NT2/D1 (cell line): ENCODE measurements at regions not wholly inside any gene's neighbourhood (a gene's known extent, or its start where the extent isn't known, plus 50 kb on each side); places are given as distances from the start of the nearest gene placed in this dataset.
"Not testable (repeated sequence)": the region's sequence is repeated elsewhere in the genome, so short reads cannot be mapped to it uniquely, and the experiment has no call there.

Experiments used
- DNase-seq: peaks from one replicate; pipeline ENCODE4 v3.0.0-alpha.2; 2011; ENCODE audit warnings: low read depth, low spot score
- H3K27me3 ChIP-seq: 2 replicates; pipeline ENCODE4 v1.6.0; 2011; ENCODE audit warnings: mild to moderate bottlenecking; ENCODE audit not compliant: insufficient read length, insufficient read depth
- H3K36me3 ChIP-seq: 2 replicates; pipeline ENCODE4 v1.6.1; 2011; ENCODE audit warnings: mild to moderate bottlenecking, low read length, mixed read lengths; ENCODE audit not compliant: insufficient read depth, insufficient read length
- H3K4me1 ChIP-seq: 2 replicates; pipeline ENCODE4 v1.5.1; 2011; ENCODE audit not compliant: insufficient read depth, insufficient read length
- H3K4me3 ChIP-seq: 2 replicates; pipeline ENCODE4 v1.5.1; 2011; ENCODE audit warnings: low read depth; ENCODE audit not compliant: insufficient read length
- H3K9ac ChIP-seq: 2 replicates; pipeline ENCODE4 v1.6.0; 2011; ENCODE audit warnings: low read depth; ENCODE audit not compliant: insufficient read length
- H3K9me3 ChIP-seq: 2 replicates; pipeline ENCODE4 v1.5.1; 2011; ENCODE audit warnings: mild to moderate bottlenecking, low read length; ENCODE audit not compliant: insufficient read depth
- SUZ12 ChIP-seq: IDR thresholded peaks from 2 replicates; pipeline ENCODE4 v1.6.1; 2011; ENCODE audit not compliant: insufficient read length, insufficient read depth; ENCODE audit errors: extremely low read depth
- YY1 ChIP-seq: IDR thresholded peaks from 2 replicates; pipeline ENCODE4 v1.6.1; 2011; ENCODE audit not compliant: insufficient read length, insufficient read depth
- ZNF274 ChIP-seq: IDR thresholded peaks from 2 replicates; pipeline ENCODE4 v1.6.1; 2011; ENCODE audit warnings: mild to moderate bottlenecking, low read depth, low read length

- no peak overlapping the region for H3K4me3 ChIP-seq
- H3K4me1 ChIP-seq, result peaks cover 2% of the 10 kb centered on the region
- no peaks in the 10 kb centered on the region for H3K9me3 ChIP-seq
- DNase-seq, result no peak
- no peaks in the 10 kb centered on the region for H3K27me3 ChIP-seq
- H3K9ac ChIP-seq, result no peak overlapping the region
- no peaks in the 10 kb centered on the region for H3K36me3 ChIP-seq
- no peak for TF ChIP-seq ZNF274
- no peak for TF ChIP-seq SUZ12
- TF ChIP-seq YY1, result no peak
These were observed 188.9 kb downstream of the ASMT start for GRCh38 chrX:1803741-1804140.

DNA sequence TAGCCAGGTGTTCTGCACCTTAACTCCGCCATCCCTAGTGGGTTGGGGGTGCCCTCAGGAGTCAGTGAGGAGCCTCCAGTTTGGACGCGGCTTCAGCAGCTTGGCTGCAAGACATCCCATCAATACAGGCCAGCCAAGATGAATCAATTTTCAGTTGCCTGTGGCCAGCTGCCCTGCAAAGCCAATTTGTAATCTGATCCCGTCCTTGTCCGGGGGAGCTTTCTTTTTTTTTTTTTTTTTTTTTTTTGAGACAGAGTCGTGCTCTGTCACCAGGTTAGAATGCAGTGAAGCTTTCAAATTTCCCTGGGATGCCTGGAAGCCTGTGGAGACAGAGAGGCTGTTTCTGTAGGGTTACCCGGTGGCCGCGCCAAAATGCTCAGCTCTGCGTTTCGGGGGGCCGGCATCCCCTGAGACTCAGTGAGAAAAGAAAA lies 192.5 kb downstream of the ASMT start:
- Histone ChIP-seq H3K9ac (peak overlapping the region; percentile 50), H3K4me1 (peaks cover 2% of the 10 kb centered on the region), H3K27me3 (no peaks in the 10 kb centered on the region), H3K9me3 (no peaks in the 10 kb centered on the region), H3K4me3 (peak overlapping the region; percentile 8), H3K36me3 (no peaks in the 10 kb centered on the region)
- TF ChIP-seq SUZ12, result no peak
- TF ChIP-seq ZNF274, result no peak
- no peak for TF ChIP-seq YY1
- peak; percentile 59 for DNase-seq

GRCh38 chrX:1809581-1809980 lies 194.7 kb downstream of the ASMT start:
- H3K9ac ChIP-seq, result no peak overlapping the region
- DNase-seq, result no peak
- no peak overlapping the region for H3K4me3 ChIP-seq
- no peaks in the 10 kb centered on the region for H3K9me3 ChIP-seq
- H3K27me3 ChIP-seq, result no peaks in the 10 kb centered on the region
- no peaks in the 10 kb centered on the region for H3K36me3 ChIP-seq
- TF ChIP-seq YY1, result no peak
- TF ChIP-seq SUZ12, result no peak
- TF ChIP-seq ZNF274, result no peak
- peaks cover 2% of the 10 kb centered on the region for H3K4me1 ChIP-seq

DNA sequence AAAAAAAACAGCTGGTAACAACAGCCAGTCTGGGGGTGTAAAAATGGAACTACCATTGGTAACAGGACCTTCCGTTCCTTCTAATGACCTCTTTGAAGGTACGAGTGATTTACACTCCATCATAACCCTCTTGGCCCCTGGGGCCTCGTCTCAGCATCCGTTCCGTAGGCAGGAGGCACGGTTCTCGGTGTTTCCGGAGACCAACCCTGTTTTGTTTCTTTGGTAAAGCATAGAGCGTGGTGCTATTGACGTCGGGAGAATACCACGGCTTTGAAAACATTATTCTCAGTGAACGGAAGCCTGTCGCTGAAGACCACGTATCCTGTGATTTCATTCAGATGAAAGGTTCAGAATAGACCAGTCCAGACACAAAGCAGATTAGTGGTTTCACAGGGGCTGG lies 198.9 kb downstream of the ASMT start:
- no peaks in the 10 kb centered on the region for H3K27me3 ChIP-seq
- TF ChIP-seq ZNF274 (no peak), SUZ12 (no peak), YY1 (no peak)
- no peak overlapping the region for H3K4me3 ChIP-seq
- no peaks in the 10 kb centered on the region for H3K9me3 ChIP-seq
- H3K36me3 ChIP-seq, result no peaks in the 10 kb centered on the region
- no peaks in the 10 kb centered on the region for H3K4me1 ChIP-seq
- H3K9ac ChIP-seq, result no peak overlapping the region
- DNase-seq, result no peak

DNA sequence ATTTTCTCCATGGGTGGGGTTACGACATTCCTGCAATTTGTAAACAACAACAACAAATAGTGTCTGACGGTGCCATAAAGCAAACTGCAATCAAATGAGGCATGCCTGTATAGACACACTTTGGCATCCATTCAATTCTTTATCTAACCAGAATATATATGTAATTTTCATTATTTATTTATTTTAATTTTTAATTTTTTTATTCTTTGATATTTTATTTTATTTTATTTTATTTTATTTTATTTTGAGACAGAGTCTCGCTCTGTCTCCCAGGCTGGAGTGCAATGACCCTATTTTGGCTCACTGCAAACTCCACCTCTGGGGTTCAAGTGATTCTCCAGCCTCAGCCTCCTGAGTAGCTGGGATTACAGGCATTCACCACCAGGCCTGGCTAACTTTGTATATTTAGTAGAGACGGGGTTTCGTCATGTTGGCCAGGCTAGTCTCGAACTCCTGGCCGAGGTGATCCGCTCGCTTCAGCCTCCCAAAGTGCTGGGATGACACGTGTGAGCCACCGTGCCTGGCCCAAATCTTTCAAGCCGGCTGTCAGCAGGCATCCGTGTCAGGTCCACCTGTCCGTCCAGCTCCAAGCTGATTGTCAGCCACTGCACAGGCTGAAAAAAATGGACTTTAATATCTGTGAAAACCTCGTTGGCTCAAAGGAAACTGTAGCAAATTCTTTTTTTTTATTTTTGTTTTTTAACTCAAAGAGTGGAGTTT lies 200.8 kb downstream of the ASMT start:
- DNase-seq, result no peak
- H3K9ac ChIP-seq, result no peak overlapping the region
- H3K9me3 ChIP-seq, result peaks cover 5% of the 10 kb centered on the region
- H3K36me3 ChIP-seq, result no peaks in the 10 kb centered on the region
- H3K4me3 ChIP-seq, result no peak overlapping the region
- H3K4me1 ChIP-seq, result no peaks in the 10 kb centered on the region
- TF ChIP-seq SUZ12 (no peak), YY1 (no peak), ZNF274 (no peak)
- H3K27me3 ChIP-seq, result no peaks in the 10 kb centered on the region

DNA sequence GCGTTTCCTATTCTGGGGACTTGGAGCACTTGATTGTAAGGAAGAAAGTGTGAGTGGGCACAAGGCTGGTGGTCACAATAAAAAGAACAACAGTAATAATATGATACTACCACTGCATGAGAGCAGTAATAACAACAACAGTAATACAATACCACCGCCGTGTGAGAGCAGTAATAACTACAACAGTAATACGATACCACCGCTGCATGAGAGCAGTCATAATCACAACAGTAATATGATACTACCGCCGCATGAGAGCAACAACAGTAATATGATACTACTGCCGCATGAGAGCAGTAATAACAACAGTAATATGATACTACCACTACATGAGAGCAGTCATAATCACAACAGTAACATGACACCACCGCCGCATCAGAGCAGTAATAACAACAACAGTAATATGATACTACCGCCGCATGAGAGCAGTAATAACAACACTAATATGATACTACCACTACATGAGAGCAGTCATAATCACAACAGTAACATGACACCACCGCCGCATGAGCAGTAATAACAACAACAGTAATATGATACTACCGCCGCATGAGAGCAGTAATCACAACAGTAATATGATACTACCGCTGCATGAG lies 201.6 kb downstream of the ASMT start:
- DNase-seq, H3K4me3 ChIP-seq, H3K27me3 ChIP-seq: not testable (repeated sequence)

GRCh38 chrX:1821846-1822245 lies 207.0 kb downstream of the ASMT start:
- no peak overlapping the region for H3K9ac ChIP-seq

More for the DNA sequence above, 201.6 kb downstream of the ASMT start:
- H3K9me3 ChIP-seq, H3K36me3 ChIP-seq, H3K9ac ChIP-seq, H3K4me1 ChIP-seq: not testable (repeated sequence)

More at GRCh38 chrX:1821846-1822245, 207.0 kb downstream of the ASMT start:
- TF ChIP-seq ZNF274 (no peak), YY1 (no peak), SUZ12 (no peak)
- Histone ChIP-seq H3K9me3 (peaks cover 5% of the 10 kb centered on the region), H3K4me3 (no peak overlapping the region), H3K36me3 (no peaks in the 10 kb centered on the region), H3K27me3 (no peaks in the 10 kb centered on the region), H3K4me1 (no peaks in the 10 kb centered on the region)
- no peak for DNase-seq
